NOMO-1 treated with DMSO at 0.1 percent for 48 hours (cell line): ENCODE measurements at regions not wholly inside any gene's neighbourhood (a gene's known extent, or its start where the extent isn't known, plus 50 kb on each side); places are given as distances from the start of the nearest gene placed in this dataset.
"Not testable (repeated sequence)": the region's sequence is repeated elsewhere in the genome, so short reads cannot be mapped to it uniquely, and the experiment has no call there.

ENCODE experiments used
- DNase-seq: peaks from one replicate; lab custom pipeline; 2025; ENCODE audit not compliant: unreplicated experiment; lab: John Stamatoyannopoulos, UW

DNA sequence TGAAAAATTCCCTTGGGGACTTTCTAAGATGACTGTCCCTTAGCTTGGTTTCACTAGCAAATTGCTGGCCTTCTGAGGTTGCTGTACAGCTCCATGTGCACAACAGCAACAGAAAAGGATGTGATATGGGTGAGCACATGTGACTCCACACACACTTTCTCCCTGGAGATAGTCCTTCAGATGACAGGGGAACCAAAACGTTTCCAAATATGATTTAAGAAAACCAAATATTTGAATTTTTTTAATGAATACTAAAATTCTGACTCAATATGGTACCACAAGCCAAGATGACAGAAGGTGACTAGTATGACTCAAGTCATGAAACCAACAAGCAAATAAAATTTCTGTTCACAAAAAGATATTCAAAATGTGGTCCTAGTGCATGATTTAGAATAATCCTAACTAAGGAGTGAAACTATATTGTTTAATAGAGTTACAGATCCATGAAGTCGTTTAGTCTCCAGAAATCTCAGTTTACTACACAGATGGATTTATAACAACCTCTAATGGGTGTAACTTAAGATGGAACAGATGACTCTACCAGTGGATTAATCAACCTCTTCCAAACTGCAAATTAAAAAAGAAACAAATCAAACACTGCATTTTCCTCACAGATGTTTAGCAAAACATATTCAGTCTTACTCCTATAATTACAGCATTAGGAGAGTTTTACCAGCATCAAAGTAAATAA, 144.8 kb upstream of the PIK3R1 start:
- no peak for DNase-seq

DNA sequence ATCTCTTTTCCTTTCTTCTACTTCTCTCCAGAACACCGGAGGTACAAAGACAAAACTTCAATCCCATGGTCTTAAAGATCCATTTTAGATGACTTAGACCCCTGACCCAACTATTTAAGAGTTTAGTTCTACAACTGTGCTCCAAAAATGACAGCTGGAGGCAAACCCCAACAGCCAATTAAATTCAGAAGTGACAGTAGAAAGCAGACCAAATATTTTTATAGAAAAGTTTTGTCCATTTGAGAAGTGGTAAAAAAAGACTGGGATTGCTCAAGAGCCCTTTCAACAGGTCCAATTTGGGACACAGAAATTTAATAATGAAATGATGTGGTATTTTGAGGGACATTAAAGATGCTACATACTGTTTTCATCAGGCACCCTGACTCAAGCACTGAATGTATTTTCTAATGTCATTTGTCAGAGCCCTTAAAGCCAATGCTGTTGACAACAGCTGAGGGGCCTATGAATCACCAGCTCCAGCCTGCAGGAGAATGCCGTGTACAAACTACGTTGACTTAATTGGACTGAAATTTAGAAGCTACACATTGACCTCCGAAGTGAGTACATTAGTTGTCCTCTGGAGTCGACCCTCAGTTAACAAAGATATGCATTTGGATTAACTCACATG, 147.5 kb upstream of the PIK3R1 start:
- DNase-seq: no peak

DNA sequence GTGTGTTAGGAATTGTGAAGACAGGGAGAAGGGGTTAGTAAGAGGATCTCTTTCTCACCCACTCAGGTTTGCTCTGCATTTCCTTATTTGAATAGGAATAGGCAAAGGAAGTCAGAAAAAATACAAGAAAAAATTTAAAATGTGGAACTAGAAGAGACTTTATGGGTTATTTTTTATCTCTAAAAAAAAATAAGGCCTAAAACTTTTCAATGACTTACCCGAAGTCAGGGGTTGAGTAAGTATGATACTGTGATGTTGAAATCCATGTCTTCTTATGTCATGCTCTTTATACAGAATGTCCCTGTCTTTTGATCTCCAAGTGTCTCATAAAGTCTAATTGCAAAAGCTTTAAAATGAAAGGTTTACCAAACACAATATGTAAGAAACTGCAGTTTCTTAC, 148.3 kb upstream of the PIK3R1 start:
- DNase-seq: peak; percentile 42

DNA sequence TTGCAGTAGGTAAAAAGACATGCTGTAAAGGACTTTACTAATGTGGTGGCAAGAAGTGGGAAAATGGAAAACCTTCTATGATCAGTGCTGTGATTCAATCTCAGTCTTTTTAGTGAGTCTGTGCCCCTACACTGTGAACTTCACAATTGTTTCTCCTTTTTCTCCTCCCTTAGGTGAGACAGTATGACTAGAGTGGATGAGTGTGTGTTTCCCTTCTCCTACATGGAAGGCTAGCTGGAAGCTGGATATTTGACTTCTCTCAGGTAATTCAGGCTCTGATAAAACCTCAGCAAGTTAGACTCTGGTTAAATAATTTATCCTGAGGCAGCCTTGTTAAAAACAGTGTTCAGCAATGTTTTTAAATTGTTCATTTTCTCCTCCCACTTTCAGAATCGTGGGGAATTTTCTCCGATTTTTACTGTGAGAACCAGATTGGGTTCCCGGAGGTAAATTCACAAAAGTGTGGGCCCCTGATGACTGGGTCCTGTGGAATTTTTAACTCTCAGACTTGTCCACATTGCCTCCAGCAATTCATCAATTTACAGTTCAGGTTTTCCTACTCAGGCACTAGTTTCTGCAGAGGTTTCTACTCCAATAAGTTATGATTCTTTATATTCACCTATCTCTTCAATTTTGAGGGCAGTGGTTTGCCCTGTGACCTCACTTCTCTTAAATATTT, 149.1 kb upstream of the PIK3R1 start:
- DNase-seq: no peak

DNA sequence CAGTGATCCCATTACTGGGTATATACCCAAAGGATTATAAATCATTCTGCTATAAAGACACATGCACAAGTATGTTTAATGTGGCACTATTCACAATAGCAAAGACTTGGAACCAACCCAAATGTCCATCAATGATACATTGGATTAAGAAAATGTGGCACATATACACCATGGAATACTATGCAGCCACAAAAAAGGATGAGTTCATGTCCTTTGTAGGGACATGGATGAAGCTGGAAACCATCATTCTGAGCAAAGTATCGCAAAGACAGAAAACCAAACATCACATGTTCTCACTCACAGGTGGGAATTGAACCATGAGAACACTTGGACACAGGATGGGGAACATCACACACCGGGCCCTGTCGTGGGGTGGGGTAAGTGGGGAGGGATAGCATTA, 150.2 kb upstream of the PIK3R1 start:
- not testable (repeated sequence) for DNase-seq

DNA sequence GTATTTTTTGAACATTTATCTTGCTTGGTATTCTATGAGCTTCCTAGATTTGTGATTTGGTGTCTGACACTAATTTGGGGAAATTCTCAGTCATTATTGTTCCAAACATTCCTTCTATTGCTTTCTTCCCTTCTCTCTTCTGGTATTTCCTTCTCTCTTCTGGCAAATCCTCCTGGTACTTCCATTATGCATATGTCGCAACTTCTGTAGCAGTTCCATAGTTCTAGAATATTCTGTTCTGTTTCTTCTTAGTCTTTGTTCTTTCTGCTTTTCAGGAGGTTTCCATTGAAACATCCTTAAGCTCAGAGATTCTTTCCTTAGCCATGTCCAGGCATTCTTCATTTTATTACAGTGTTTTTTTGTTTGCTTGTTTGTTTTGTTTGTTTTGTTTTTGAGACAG, 155.2 kb upstream of the PIK3R1 start:
- DNase-seq: no peak

DNA sequence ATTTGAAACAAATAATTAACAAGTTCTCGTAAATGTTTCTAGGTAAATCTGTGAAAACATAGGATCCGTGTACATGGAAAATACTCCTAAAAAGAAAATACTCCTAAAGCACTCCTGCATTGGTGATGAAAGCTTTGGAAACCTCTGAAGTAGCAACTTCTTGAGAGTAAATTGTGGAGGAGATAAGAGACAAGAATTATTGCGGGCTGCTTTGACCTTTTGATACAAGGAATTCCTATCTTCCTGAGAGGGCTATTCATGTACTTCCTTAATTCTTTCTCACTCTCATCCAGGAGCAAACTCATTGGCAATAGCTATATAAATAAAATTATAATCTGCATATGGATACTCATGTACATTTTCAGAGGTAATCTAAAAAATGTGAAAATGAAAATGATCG, 158.4 kb upstream of the PIK3R1 start:
- DNase-seq: no peak

DNA sequence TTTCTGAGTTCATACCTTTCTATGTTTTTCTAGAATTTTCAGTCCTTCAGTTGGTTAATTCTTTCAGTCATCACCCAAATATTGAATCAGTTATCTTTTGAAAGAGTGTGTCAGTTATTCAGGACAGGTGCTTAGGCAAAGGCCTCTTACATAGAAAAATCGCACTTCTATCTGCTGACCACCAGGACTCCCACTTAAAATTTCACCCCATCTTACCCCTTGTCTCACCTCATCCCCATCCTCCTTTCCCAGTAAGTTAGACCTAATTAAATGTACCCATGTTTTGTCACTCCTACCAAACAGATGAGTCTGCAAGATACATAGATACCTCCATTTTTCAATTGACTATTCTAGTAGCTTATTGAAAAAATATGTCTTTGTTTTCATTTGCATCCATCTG, 159.9 kb upstream of the PIK3R1 start:
- DNase-seq: no peak

DNA sequence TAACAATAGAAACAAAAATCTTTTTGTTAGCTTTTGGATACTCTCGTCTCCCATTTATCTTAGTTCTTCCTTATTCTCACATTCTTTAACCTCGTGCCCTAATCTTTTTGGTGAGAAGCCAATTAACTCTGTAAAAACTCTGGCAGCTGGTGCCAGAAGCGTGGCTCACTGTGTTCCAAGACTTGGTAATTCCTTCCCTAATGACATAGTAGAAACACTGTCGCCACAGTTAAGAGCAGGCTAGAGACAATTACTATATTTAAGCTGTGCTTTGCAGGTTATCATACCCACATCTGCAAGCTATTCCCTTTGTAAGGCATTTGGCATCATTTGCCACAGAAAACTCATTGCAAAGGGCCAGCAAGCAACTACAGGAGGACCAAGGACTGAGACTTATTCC, 160.9 kb upstream of the PIK3R1 start:
- DNase-seq: no peak

DNA sequence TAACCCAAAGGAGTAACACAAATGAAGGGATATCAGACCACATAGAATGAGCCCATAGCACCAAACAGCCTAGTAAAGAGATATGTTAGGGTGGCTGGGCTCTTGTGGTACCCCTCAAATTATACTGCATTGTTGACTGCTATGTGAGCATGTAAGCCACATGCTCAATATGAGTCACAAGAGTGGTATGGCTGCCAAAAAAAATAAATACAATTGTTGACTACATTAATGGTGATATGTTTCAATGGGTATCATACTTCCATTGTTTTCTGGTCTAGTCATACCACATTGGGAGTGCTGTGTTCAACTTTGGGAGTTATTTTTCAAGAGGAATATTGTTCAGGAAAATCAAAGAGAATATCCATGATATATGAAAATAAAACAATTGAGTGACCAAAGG, 162.4 kb upstream of the PIK3R1 start:
- no peak for DNase-seq

DNA sequence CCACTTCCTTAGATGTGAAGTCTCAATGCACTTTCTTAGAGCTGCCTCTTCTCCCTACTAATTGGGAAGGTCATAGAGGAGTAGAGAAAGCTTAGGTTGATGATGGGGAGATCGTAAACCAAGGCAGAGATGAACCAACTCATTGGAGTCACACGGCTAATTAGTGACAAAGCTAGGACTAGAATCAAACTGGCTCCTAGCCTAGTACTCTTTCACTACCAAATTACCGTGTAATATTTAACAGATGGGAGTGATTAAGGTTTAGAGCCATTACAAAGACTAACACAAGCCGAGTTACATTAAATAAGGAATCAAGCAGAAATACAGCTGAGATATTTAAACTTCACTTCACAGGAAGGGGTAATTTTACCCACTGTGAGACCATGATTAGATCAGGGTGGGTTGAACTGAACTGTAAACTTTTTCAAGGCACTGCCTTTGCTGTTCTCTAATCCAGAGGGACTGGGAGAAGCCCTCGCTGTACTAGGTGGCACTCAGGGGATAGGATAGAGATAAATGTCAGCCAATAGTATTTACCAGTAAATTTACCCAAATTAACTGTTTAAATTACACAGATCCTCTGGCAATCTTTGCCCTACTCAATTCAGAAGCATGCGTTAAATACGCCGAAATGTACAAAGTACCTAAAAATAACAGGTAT, 166.4 kb upstream of the PIK3R1 start:
- no peak for DNase-seq

DNA sequence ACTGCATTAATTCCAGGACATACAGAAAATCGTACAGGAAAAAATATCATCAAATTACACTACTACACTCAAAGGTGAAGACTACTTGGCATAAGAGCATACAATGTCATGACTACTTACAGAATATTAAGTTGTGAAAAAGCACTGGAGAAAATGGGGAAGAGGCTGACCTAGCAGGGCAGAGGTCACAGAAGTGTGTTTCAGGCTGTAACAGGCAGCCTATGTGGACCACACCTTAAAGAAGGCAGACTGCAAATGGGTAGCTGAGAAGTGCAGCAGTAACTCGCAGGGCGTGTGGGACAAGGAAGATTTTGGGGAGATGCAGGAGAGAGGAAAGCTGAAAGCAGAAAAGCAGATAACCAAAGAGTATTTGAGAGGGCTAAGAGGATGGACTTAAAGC, 167.0 kb upstream of the PIK3R1 start:
- no peak for DNase-seq

DNA sequence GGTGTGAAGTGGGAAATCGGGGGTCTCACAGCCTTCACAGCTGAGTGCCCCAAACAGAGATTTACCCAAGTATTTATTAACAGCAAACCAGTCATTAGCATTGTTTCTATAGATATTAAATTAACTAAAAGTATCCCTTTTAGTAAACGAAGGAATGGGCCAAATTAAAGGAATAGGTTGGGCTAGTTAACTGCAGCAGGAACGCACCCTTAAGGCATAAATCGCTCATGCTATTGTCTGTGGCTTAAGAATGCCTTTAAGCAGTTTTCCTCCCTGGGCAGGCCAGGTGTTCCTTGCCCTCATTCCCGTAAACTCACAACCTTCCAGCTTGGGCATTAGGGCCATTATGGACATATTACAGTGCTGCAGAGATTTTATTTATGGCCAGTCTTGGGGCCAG, 167.5 kb upstream of the PIK3R1 start:
- DNase-seq: not testable (repeated sequence)

DNA sequence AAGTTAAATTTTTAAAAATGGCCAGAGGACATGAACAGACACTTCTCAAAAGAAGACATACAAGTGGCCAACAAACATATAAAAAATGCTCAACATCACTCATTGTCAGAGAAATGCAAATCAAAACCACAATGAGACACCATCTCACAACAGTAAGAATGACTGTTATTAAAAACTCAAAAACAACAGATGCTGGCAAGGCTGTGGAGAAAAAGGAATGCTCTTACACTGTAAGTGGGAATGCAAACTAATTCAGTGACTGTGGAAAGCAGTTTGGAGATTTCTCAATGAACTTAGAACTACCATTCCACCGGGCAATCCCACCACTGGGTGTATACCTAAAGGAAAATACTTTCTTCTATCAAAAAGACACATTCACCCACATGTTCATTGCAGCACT, 168.5 kb upstream of the PIK3R1 start:
- no peak for DNase-seq

DNA sequence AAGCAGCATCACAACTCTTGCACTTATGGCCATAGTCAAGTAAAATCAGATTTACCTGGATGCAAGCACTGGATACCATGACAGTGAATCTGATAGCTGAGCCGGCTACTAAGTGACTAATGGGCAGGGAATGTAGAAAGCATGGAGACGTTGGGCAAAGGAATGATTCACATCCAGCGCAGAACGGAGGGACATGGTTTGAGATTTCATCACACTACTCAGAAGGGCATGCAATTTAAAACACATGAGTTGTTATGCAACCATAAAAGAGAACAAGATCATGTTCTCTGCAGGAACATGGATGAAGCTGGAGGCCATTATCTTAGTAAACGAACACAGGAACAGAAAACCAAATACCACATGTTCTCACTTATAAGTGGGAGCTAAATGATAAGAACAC, 169.1 kb upstream of the PIK3R1 start:
- peak; percentile 86 for DNase-seq

DNA sequence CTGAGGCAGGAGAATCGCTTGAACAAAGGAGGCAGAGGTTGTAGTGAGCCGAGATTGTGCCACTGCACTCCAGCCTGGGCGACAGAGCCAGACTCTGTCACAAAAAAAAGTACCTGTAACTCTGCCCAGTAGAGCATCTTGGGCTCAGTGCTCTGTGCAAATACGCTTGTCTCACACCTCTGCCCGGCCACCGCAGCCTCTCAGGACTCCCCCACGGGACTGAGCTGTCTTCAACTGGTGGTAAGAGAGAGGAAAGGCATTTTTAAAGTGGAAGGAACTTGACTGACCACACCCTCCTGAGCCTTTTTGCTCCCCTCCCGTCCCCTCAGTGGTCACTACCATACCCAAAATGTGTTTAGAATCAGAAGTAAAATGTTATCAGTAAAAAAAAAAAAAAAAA, 174.3 kb upstream of the PIK3R1 start:
- peak; percentile 43 for DNase-seq

DNA sequence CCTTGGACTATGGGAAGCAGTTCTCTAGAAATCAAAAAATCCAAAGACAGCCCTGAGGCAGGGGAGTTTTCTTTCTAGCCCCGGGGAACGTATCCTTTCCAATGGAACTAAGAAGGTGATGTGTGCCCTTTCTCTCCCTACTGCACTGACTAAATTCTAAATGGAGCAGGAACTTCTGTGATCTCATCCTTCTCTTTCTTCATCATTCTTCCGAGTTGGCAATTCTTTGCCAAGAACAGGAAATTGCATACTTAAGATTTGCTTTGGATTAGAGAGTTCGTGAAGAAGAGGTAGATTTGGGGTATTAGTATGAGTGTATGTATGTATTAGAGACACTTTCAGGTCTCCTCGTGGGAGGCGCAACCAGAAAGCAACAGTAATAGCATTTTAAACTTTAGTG, 178.0 kb upstream of the PIK3R1 start:
- DNase-seq: no peak

DNA sequence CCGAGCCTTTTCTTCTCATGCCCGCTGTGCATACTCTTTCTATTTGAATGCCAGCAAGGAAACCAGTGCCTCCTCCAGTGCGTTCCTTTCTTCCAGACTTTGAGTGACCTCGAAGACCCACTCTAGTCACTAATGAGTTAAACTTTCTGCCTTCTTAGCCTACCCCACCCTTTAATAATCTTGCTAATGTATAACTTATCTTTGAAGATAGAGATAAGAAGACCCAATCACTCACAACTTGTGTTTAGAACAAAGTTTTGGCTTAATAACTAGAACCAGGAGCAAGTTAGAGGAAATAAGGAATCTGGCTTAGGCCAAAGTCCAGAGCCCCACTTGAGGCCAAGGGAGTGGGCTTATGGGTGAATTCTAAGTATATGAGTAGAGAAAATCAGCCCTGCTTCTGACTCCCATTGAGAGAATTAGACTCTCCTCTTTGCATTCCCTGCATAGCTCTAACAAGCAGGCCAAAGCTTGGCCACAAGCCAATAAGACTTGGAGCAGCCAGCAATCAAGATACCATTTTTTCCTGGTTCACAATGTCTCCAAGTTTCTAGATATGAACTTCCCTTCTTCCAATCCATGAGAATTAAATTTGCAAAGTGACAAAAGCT, 181.5 kb upstream of the PIK3R1 start:
- no peak for DNase-seq

DNA sequence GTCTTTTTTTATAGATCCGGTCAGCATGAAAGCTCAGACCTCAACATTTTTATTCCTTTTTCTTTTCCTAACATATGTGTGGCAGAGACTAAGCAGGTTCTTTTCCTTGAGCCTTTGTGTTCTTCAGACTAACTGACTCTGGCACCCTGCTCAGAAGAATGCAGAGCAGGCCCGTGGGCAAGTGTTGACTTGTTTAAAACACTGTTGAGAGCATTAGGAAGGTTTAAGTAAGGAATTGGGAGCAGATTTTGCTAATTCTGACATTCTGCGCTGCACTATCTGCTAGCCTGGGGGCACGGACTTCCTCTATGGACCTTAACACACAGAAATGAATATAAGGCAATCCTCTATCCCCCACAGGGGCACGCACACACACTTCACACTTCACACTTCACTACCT, 182.5 kb upstream of the PIK3R1 start:
- DNase-seq: no peak

DNA sequence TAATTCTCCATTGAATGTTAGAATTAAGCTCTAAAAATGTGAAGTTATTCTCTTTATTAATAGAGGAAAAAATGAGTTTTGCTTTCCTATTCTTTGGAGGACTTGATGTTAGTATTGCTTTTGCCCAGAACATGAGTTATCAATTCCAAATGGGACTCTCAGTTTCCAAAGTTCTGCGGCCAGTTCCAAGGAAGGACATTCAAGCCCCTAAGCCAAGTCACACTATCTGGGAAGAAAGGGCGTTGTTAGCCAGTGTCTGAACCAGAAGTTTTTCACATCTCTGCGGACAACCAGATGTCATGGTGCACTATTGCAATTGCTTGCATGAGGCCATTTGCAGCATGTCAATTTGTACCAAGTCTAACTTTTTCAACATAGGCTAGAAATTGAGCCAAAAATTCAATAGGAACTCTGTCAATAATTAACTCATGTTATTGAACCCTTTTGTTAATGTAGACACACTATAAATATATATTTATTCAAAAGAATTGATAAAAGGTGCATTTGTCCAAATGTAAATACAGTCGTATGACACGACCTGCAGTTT, 183.3 kb upstream of the PIK3R1 start:
- no peak for DNase-seq

DNA sequence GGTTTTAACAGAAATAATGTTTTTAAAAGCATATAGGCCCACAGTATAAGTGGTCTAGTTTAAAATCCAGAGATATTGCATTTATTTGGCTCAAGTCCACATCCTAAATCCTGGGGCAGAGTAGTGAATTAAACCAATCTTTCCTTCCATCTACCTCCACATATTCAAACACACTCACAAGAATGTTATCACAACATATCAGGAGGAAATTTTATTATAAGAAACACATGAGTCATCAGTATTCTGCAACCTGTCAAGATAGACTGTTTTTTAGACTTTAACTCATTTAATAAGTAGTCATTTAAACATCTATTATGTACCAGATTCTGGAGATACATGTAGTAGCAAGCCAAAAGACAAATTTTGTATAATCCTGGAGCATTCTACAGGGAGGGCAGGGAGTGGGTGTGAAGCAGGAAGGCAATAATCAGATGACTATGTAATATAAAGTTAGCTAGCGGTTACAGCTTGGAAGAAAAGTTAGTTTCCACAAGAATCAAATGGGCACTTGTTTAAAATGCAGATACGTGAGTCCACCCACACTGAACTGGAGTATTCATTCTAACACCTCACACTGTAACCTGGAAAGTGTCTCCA, 187.3 kb upstream of the PIK3R1 start:
- no peak for DNase-seq
